ENCODE measurements at regions not wholly inside any gene's neighbourhood (a gene's known extent, or its start where the extent isn't known, plus 50 kb on each side); places are given as distances from the start of the nearest gene placed in this dataset.

- no peak for DNase-seq (ENCODE audit: low spot score)
Measured at GRCh38 chr16:80189476-80190175, 351.2 kb upstream of the DYNLRB2 start.

GRCh38 chr16:80176114-80176513 is 364.7 kb upstream of the DYNLRB2 start:
- no peak for DNase-seq (ENCODE audit: low spot score)

DNA sequence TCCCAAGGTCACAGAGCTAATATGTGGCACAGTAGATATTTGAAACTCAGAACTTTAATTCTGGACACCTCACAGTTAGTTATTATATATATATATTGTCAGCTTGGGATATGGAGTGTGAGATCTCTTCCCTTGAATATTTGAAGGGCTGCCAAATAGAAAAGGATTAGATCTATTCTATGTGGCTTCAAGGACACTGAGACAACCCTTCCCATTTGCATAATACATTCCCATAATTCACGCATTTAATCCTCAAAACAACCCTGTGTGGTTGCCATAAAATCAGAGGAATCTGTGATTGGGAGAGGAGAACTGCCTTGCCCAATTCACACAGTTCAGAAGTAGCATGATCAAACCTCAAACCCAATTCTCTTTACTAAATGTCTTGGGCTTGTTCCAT is 365.8 kb upstream of the DYNLRB2 start:
- no peak for DNase-seq (ENCODE audit: low spot score)

DNA sequence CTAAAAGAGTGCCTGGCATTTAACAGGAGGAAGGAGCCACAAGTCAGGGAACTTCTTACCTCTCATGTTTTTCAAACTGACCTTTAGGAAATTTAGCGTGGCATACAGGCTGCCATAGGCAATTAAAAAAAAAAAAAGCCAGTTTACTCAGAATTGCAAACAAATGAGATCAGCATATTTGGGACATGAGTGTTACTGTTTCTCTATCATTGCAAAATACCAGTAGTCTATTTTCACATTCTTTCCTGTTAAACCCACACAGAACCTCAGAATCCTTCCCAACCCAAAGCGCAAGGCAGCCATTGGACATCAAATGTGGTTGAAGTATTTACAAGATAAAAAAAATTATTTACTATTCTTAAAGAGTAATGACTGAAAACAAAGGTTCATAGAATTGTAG is 366.4 kb upstream of the DYNLRB2 start:
- DNase-seq (ENCODE audit: low spot score): no peak

- DNase-seq (ENCODE audit: low spot score): no peak
Measured at GRCh38 chr16:80171746-80172145, 369.0 kb upstream of the DYNLRB2 start.

- no peak for DNase-seq (ENCODE audit: low spot score)
Measured at GRCh38 chr16:80171199-80171598, 369.6 kb upstream of the DYNLRB2 start.

- no peak for DNase-seq (ENCODE audit: low spot score)
Measured at GRCh38 chr16:80167657-80168390, 373.0 kb upstream of the DYNLRB2 start.

DNA sequence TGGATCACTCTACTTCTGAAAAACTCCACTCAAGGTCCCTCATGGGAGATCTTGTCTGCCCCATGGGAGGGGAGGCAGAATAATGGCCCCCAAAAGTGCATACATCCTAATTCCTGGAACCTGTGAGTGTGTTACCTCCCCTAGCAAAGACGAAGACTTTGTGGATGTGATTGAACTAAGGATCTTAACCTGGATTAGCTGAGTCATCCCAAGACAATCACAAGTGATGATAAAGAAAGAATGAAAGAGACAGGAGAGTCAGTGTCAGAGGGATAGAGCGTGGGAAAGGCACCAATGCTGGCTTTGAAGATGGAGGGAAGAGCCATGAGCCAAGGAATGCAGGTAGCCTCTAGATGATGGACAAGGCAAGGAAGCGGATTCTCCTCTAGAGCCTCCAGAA is 374.7 kb upstream of the DYNLRB2 start:
- DNase-seq (ENCODE audit: low spot score): no peak

DNA sequence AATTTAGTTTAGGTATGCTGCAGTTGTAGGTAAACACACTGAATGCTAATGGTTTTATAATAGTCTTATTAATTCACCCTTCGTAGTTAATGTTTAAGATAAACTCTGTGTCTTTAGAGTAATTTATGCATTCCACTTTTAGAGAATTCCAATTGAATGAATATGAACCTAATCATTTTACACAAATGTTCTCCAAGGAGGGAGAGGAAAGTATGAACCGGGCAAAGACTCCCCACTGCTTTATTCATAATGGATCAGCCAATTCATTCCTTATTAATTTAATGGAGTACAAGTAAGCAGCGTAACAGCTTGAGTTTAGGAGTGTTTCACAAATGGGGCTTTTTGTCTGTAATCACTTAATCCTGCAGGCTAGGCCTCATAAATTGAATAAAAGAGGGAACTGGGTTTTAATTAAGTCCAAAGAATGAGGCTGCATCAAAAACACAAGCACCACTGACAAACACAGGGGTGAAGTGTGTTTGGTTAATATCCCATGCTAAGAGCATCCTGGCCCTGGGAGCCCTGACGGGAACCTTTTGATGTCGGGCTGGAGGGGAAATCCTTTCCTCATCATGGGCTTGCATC is 375.7 kb upstream of the DYNLRB2 start:
- no peak for DNase-seq (ENCODE audit: low spot score)

GRCh38 chr16:80163339-80163738 is 377.5 kb upstream of the DYNLRB2 start:
- no peak for DNase-seq (ENCODE audit: low spot score)

GRCh38 chr16:80161799-80162739 is 378.7 kb upstream of the DYNLRB2 start:
- no peak for DNase-seq (ENCODE audit: low spot score)

GRCh38 chr16:80158766-80159165 is 382.0 kb upstream of the DYNLRB2 start:
- no peak for DNase-seq (ENCODE audit: low spot score)

DNA sequence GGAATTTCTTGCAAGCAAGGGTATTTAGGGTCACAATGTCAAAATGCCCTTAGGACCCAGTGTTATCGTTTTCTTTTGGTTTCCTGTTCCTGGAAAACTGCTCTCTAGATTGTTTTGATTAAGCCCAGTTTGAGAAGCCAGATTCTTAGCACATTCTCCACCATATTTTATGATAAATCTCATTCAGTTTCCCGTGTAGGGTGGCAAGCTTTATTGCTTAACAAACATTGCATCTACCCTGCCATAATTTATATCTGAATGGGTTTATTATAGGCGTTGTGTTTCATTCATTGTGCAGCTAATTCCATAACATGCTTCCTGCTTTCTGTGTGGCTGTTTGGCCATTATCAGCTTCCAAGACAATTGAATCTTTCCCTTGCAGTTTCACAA is 389.1 kb upstream of the DYNLRB2 start:
- no peak for DNase-seq (ENCODE audit: low spot score)

GRCh38 chr16:80150978-80151721 is 389.6 kb upstream of the DYNLRB2 start:
- no peak for DNase-seq (ENCODE audit: low spot score)

- DNase-seq (ENCODE audit: low spot score): no peak
Measured at GRCh38 chr16:80148826-80149225, 392.0 kb upstream of the DYNLRB2 start.

- no peak for DNase-seq (ENCODE audit: low spot score)
Measured at GRCh38 chr16:80147026-80147655, 393.7 kb upstream of the DYNLRB2 start.

GRCh38 chr16:80144191-80144590 is 396.6 kb upstream of the DYNLRB2 start:
- no peak for DNase-seq (ENCODE audit: low spot score)

- no peak for DNase-seq (ENCODE audit: low spot score)
Measured at GRCh38 chr16:80142940-80143339, 397.9 kb upstream of the DYNLRB2 start.

- DNase-seq (ENCODE audit: low spot score): no peak
Measured at GRCh38 chr16:80142281-80142680, 398.5 kb upstream of the DYNLRB2 start.

DNA sequence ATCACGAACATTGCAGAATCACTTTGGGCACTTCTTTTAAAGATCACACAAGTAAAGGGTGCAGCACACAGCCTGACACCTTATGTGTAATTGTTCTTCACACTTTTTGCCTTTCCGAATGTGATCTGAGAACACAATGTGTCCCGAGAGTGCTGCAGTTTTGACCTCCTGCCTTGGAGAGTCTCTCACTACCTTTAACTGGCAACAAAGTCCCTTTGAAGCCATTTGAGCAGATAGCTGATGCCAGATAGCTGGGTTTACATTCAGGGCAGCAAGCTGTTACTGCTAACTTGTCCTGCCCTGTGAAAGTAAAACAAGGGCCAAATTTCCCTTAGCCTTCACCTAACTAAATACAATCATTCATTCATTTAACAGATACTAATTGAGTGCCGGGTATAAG is 411.0 kb upstream of the DYNLRB2 start:
- no peak for DNase-seq (ENCODE audit: low spot score)

GRCh38 chr16:80125677-80126076 is 415.1 kb upstream of the DYNLRB2 start:
- DNase-seq (ENCODE audit: low spot score): no peak

Measured in ureter (tissue), 1 donor.